ENCODE measurements at regions not wholly inside any gene's neighbourhood (a gene's known extent, or its start where the extent isn't known, plus 50 kb on each side); places are given as distances from the start of the nearest gene placed in this dataset.
A peak's percentile ranks its signal among the peaks of the same experiment; 100 is the strongest.
"Not testable (repeated sequence)": the region's sequence is repeated elsewhere in the genome, so short reads cannot be mapped to it uniquely, and the experiment has no call there.

DNA sequence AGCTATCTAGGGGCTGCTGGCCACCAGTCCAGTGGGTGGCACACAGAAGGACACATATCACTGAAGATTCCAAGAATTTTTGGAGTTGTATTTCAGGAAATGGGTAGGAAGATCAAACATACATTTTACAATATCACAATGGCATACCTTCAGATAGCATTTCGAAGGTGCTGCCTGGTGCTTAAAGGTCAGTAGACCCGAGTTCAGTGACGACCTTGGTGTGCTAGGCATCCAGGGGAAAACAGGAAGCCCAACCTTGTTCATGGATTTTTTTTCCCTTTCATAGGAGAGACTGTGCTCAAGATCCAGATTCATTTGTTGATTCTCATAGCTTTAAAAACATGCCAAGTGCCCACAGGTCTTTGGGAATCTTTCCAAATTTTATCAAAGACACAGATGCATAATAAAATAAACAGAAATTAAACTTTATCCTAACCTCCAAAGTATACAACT, 51.0 kb upstream of the RCBTB2 start:
- no peak for DNase-seq

DNA sequence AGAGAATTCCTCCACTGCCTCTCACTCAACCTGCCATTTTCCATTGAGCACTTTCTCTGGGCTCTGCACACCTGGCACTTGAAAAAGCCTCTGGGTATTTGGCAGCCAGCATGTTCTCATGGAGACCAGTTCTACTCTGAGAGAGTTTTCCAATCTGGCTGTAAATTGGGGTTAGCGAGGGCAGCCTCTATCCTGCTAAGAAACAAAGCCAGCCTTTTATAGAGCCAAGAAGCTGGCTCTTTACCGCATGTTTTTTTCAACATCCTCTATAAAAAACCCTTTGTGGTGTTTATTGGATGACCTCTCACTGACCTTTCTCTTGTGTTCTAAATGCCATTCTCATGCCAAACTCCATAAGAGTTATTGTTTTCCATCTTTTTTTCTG, 52.6 kb upstream of the RCBTB2 start:
- no peak for DNase-seq

DNA sequence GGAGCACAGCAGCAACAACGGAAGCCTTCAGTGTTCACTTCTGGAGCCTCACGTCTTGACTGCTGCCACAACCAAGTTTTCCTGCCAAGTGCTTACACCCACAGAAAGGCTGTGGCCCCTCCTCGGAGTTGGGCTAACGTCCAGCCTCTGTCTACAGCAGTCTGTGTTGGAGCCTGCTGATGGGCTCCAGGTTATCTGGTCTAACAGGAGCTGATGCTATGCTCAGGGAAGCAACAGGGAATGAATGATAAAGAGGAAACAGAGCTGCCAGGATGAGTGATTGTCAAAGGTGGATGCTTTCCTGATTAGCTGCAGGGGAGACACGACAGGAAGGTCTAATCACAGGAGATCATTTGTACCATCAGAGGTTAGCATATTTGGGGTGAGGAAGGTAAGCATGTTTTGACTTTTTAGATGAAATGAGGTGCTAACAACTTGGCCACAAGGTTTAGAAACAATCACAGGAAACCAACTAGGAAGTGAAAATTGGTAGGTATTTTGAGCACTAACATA, 53.8 kb upstream of the RCBTB2 start:
- DNase-seq = no peak

- no peak for DNase-seq
Observed at GRCh38 chr13:48588120-48588519, 55.2 kb upstream of the RCBTB2 start.

DNA sequence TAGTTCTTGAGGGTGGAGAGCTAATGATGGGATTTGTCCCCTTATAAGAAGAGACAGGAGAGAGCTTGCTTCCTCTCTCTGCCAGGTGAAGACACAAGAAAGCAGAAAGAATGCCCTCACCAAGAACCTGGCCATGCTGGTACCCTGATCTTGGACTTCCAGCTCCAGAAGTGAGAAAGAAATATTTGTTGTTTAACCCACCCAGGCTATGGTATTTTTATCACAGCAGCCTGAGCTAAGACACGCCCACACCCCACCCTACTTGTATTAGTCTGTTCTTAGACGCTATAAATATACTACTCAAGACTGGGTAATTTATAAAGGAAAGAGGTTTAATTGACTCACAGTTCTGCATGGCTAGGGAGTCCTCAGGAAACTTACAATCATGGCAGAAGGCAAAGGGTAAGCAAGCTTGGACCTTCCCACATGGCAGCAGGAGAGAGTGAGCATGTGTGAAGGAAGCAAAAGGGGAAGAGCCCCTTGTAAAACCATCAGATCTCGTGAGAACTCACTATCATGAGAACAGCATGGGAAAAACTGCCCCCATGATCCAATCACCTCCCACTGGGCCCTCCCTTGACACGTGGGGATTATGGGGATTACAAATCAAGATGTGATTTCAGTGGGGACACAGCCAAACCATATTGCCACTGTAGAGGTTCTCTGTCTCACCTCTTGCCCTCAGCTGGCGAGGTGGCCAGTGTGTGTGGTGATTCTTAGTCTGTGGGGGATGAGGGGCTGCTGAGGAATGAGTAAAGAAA, 57.4 kb upstream of the RCBTB2 start:
- no peak for DNase-seq

- not testable (repeated sequence) for DNase-seq
Observed at GRCh38 chr13:48591124-48591872, 58.4 kb upstream of the RCBTB2 start.

DNA sequence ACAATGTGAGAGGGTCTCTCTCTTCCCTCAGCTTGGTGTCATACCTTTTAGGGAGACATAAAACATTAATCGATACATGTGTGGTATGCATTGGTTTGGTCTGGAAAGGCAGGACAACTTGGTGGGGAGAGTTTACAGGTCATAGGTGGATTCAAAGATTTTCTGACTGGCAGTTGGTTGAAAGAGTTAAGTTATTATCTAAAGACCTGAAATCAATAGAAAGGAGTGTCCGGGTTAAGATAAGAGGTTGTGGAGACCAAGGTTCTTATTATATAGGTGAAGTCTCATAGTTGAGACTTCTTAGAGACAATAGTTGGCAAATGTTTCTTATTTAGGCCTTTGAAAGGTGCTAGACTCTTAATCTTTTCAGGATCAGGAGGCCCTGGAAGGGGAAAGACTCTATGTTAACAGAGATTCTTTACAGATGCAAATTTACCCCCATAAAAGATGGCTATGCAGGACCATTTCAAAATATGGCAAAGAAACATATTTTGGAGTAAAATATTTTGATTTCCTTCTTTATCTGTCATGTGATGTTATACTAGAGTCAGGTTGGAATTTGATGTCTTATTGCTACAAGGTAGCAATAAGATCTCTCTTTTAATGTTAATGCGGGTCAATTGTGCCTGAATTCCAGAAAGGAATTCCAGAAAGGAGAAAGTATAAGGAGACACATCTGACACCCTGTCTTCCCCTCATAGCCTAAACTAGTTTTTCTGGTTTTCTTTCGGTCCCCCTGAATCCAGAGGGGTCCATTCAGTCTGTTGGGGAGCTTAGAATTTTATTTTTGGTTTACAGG, 59.2 kb upstream of the RCBTB2 start:
- no peak for DNase-seq

DNA sequence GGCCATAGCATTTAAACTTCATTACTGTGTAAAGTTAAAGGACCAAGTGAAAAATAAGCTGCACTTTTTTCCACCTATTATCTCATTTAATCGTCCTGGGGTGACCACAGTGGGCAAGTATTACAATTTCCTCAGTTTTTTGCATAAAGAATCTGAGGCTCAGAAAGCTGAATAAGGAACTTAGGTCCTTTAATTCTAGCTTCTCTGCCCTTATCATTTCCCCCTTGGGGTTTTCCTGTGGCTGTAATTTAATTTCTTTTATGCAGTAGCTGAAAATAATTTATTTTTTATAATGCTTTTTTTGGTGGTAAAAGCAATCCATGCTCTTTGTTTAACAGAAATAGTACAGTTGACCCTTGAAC, 59.8 kb upstream of the RCBTB2 start:
- DNase-seq = no peak

GRCh38 chr13:48593536-48593935, 60.2 kb upstream of the CYSLTR2 start:
- no peak for DNase-seq

- no peak for DNase-seq
Observed at GRCh38 chr13:48594096-48594815, 59.5 kb upstream of the CYSLTR2 start.

DNA sequence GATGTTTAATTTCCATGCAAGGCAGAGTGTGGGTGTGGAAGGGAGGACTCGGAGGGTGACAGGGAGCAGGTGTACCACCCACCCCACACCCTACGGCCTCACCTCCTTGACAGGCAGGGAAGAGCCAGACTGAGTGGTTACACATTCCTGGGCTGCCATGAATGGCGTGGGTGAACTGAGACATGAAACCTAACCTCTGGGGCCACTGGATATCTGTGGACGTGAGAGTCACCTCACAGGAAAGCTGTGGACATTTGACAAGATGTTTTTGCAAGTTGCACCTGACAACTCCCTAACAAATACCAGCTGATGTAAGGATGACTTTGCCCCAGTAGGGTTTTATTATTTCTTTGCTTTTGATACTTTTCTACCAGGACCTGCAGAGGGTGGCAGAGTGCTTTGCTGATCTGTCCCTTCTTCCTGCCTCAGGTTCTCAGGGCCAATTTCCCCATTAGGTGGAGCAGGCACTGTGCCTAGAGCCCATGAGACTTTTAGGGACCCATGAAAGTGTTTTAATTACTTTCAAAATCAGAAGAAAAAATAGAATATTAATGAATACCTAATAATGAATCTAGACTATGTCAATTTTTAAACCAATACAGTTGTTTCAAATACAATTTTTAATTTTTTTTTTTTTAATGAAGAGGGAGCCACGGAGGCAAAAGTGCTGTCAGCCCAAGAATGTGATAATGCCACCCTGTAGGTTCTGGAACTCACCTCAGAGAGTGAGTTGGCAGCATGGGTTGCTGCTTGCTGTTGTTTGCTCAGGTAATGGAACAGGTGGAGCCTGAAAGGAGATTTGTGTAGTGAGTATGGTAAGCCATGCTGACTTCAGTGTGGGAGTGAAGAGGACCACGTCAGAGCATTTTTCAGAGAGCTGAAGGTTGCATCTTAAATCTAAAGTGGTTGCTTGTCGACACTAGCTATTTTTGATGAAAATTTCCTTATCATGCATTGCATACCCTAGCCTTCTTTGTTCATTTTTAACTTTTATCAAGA, 58.0 kb upstream of the CYSLTR2 start:
- DNase-seq = peak; percentile 68 to 73

- no peak for DNase-seq
Observed at GRCh38 chr13:48600374-48601364, 53.1 kb upstream of the CYSLTR2 start.

GRCh38 chr13:48602296-48603016, 51.3 kb upstream of the CYSLTR2 start:
- no peak for DNase-seq

DNA sequence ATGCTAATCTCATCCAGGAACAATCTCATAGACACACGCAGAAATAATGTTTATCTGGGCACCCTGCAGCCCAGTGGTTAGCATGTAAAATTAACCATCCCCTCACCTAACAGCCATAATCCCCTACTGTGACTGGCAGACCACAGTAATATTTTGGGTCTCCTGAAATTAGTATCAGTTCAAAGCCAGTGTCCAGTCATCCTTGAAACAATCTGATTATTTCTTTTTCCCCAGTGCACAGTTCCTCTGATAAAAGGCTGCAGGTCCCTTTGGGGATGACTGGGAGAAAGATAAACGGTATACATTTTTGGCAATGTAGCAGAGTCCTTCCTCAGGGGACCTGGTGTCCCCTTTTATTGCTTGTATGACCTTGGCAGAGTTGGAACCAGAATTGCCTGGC, 50.4 kb upstream of the CYSLTR2 start:
- no peak for DNase-seq
